Loucy (cell line): ENCODE measurements at regions not wholly inside any gene's neighbourhood (a gene's known extent, or its start where the extent isn't known, plus 50 kb on each side); places are given as distances from the start of the nearest gene placed in this dataset.

Experiments used
- H2AFZ ChIP-seq: fragments of 200-600 bp; sonication (generic); 2 replicates; pipeline ENCODE4 v1.6.0; 2016; ENCODE audit warnings: antibody characterized with exemption, mild to moderate bottlenecking, low read length, moderate library complexity
- H3F3A ChIP-seq: fragments of 200-600 bp; 2 replicates; pipeline ENCODE4 v1.6.0; 2016; ENCODE audit warnings: antibody characterized with exemption, low read depth, mild to moderate bottlenecking
- H3K27me3 ChIP-seq: fragments of 200-600 bp; sonication (generic); 2 replicates; pipeline ENCODE4 v1.6.1; 2014; ENCODE audit warnings: low read length, mild to moderate bottlenecking; ENCODE audit not compliant: insufficient read depth, poor library complexity, severe bottlenecking
- H3K36me3 ChIP-seq: fragments of 200-600 bp; sonication (generic); 2 replicates; pipeline ENCODE4 v1.6.1; 2016; ENCODE audit warnings: low read length; ENCODE audit not compliant: insufficient read depth
- H3K4me1 ChIP-seq: fragments of 200-600 bp; sonication (generic); 2 replicates; pipeline ENCODE4 v1.5.1; 2014; ENCODE audit warnings: low read length, mild to moderate bottlenecking; ENCODE audit not compliant: insufficient read depth, poor library complexity, severe bottlenecking
- H3K4me2 ChIP-seq: fragments of 200-600 bp; sonication (generic); 2 replicates; pipeline ENCODE4 v1.6.0; 2014; ENCODE audit warnings: antibody characterized with exemption, low read length, low read depth, mild to moderate bottlenecking; ENCODE audit not compliant: poor library complexity, severe bottlenecking
- H3K4me3 ChIP-seq: fragments of 200-600 bp; sonication (generic); 2 replicates; pipeline ENCODE4 v1.5.1; 2014; ENCODE audit warnings: low read length, mild to moderate bottlenecking, mixed read lengths; ENCODE audit not compliant: poor library complexity, severe bottlenecking
- H3K79me2 ChIP-seq: fragments of 200-600 bp; sonication (generic); 2 replicates; pipeline ENCODE4 v1.6.1; 2014; ENCODE audit warnings: low read length; ENCODE audit not compliant: insufficient read depth
- H3K9ac ChIP-seq: fragments of 200-600 bp; sonication (generic); 2 replicates; pipeline ENCODE4 v1.6.0; 2014; ENCODE audit warnings: mild to moderate bottlenecking, low read depth, low read length, moderate library complexity; ENCODE audit not compliant: poor library complexity, severe bottlenecking
- H3K9me2 ChIP-seq: fragments of 200-600 bp; sonication (generic); replicated peaks from 2 replicates; pipeline ENCODE4 v1.6.1; 2016; ENCODE audit warnings: low read depth, low read length, mixed read lengths
- H3K9me3 ChIP-seq: fragments of 200-600 bp; sonication (generic); 2 replicates; pipeline ENCODE4 v1.6.1; 2014; ENCODE audit warnings: mild to moderate bottlenecking, antibody characterized with exemption, low read length, low read depth; ENCODE audit not compliant: insufficient read depth
- H4K20me1 ChIP-seq: fragments of 200-600 bp; sonication (generic); 2 replicates; pipeline ENCODE4 v1.6.0; 2014; ENCODE audit warnings: antibody characterized with exemption, low read length, mild to moderate bottlenecking; ENCODE audit not compliant: insufficient read depth, poor library complexity, severe bottlenecking
- EZH2phosphoT487 ChIP-seq: fragments of 200-600 bp; IDR thresholded peaks from 2 replicates; pipeline ENCODE4 v1.6.1; 2018; ENCODE audit warnings: antibody characterized with exemption, mild to moderate bottlenecking, moderate library complexity, borderline replicate concordance
- TF ChIP-seq, protein P1 (sequence below): fragments of 200-600 bp; sonication (generic); conservative IDR thresholded peaks from 2 replicates; pipeline ENCODE4 v1.5.1; 2014; ENCODE audit warnings: mild to moderate bottlenecking, antibody characterized with exemption, low read length

DNA sequence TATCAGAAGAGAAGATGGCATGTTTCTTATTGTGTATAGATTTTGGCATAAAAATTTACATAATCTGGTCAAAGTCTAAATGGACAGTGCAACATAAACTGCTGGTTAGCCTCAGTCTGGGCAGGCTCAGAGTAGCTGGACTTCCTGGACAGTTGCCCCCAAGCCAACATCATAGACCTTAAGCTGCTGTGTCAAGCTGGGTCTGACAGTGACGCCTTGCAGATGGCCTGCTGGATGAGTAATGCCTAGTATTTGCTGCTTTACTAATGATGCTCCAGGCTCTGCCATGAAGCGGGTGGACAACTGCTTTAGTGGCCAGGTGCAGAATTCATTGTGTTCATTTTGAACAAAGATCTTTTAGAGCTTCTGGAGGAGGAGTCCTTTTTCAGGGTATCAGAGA, 603.7 kb upstream of the ZEB2 start:
- Histone ChIP-seq H3K4me1 (no peaks in the 10 kb centered on the region), H3K79me2 (no peaks in the 10 kb centered on the region), H3K36me3 (no peaks in the 10 kb centered on the region), H3K4me2 (no peak overlapping the region), H3K4me3 (no peak overlapping the region), H3K9ac (no peak overlapping the region), H4K20me1 (no peaks in the 10 kb centered on the region), H3K27me3 (no peaks in the 10 kb centered on the region), H3K9me2 (no peaks in the 10 kb centered on the region), H3F3A (no peaks in the 10 kb centered on the region), H3K9me3 (no peaks in the 10 kb centered on the region), H2AFZ (no peak overlapping the region)
- TF ChIP-seq, protein P1, sequence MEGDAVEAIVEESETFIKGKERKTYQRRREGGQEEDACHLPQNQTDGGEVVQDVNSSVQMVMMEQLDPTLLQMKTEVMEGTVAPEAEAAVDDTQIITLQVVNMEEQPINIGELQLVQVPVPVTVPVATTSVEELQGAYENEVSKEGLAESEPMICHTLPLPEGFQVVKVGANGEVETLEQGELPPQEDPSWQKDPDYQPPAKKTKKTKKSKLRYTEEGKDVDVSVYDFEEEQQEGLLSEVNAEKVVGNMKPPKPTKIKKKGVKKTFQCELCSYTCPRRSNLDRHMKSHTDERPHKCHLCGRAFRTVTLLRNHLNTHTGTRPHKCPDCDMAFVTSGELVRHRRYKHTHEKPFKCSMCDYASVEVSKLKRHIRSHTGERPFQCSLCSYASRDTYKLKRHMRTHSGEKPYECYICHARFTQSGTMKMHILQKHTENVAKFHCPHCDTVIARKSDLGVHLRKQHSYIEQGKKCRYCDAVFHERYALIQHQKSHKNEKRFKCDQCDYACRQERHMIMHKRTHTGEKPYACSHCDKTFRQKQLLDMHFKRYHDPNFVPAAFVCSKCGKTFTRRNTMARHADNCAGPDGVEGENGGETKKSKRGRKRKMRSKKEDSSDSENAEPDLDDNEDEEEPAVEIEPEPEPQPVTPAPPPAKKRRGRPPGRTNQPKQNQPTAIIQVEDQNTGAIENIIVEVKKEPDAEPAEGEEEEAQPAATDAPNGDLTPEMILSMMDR: no peak
- TF ChIP-seq EZH2phosphoT487: no peak

- Histone ChIP-seq H3F3A (no peaks in the 10 kb centered on the region), H3K9me2 (no peaks in the 10 kb centered on the region), H3K4me1 (no peaks in the 10 kb centered on the region)
Measured at GRCh38 chr2:145119225-145119624, 599.3 kb upstream of the ZEB2 start.

GRCh38 chr2:145116834-145117725, 597.2 kb upstream of the ZEB2 start:
- Histone ChIP-seq H3K9ac (no peak overlapping the region), H2AFZ (no peak overlapping the region), H3K36me3 (no peaks in the 10 kb centered on the region), H3K4me3 (no peak overlapping the region), H3K4me2 (no peak overlapping the region), H3K9me2 (no peaks in the 10 kb centered on the region), H3K79me2 (no peaks in the 10 kb centered on the region), H3K27me3 (no peaks in the 10 kb centered on the region), H4K20me1 (no peaks in the 10 kb centered on the region), H3K9me3 (no peaks in the 10 kb centered on the region), H3K4me1 (no peaks in the 10 kb centered on the region), H3F3A (no peaks in the 10 kb centered on the region)
- TF ChIP-seq, protein P1: no peak
- TF ChIP-seq EZH2phosphoT487: no peak

More at GRCh38 chr2:145119225-145119624, 599.3 kb upstream of the ZEB2 start:
- Histone ChIP-seq H3K79me2 (no peaks in the 10 kb centered on the region), H3K27me3 (no peaks in the 10 kb centered on the region), H3K9me3 (no peaks in the 10 kb centered on the region), H3K36me3 (no peaks in the 10 kb centered on the region), H3K4me2 (no peak overlapping the region), H2AFZ (no peak overlapping the region), H4K20me1 (no peaks in the 10 kb centered on the region), H3K4me3 (no peak overlapping the region), H3K9ac (no peak overlapping the region)
- no peak for TF ChIP-seq EZH2phosphoT487
- TF ChIP-seq, protein P1: no peak
